GM12878 (cell line): ENCODE measurements at regions not wholly inside any gene's neighbourhood (a gene's known extent, or its start where the extent isn't known, plus 50 kb on each side); places are given as distances from the start of the nearest gene placed in this dataset.

Experiments used
- ATAC-seq: fragments of 200-7000 bp; cut with Tn5 transposase; 3 replicates; pipeline ENCODE4 v1.9.1; 2020; ENCODE audit warnings: mild to moderate bottlenecking, moderate library complexity
- BruUV-seq: library from RNA; stranded (reverse); fragments of 400-500 nt; replicated peaks from 2 replicates; lab custom pipeline; 2021; lab: Mats Ljungman, UMichigan
- CTCF ChIA-PET: fragments of 300-600 bp; sonication (Branson Sonifier 250); formaldehyde crosslinking; extraction: SDS; loops from one replicate; lab custom pipeline; 2021; ENCODE audit warnings: inconsistent platforms; lab: Yijun Ruan, JAX
- POLR2A ChIA-PET: fragments of 350-600 bp; formaldehyde crosslinking; extraction: SDS; loops from one replicate; lab custom pipeline; 2021; ENCODE audit warnings: inconsistent platforms; lab: Charles Lee
- RAD21 ChIA-PET: fragments of 300-600 bp; sonication (Branson Sonifier 250); formaldehyde crosslinking; loops from one replicate; lab custom pipeline; 2023; ENCODE audit warnings: antibody characterized with exemption; ENCODE audit not compliant: unreplicated experiment; lab: Charles Lee
- SMC1A ChIA-PET: fragments of 300-600 bp; sonication (Branson Sonifier 250); formaldehyde crosslinking; loops from one replicate; lab custom pipeline; 2023; ENCODE audit not compliant: unreplicated experiment, uncharacterized antibody; lab: Charles Lee
- DNase-seq: peaks from one replicate; pipeline ENCODE4 v3.0.0-alpha.2; 2011; ENCODE audit warnings: low read depth, low spot score
- FAIRE-seq: peaks from 3 replicates; lab custom pipeline; 2011; peaks lifted over from hg19 to GRCh38; lab: Jason Lieb, UNC
- H2AFZ ChIP-seq: 2 replicates; pipeline ENCODE4 v1.6.0; 2011; ENCODE audit warnings: low read depth, low read length, control low read depth; ENCODE audit not compliant: control insufficient read depth
- H3K27ac ChIP-seq: 2 replicates; pipeline ENCODE4 v1.5.1; 2011; ENCODE audit warnings: control low read depth; ENCODE audit not compliant: control insufficient read depth, insufficient read depth
- H3K27me3 ChIP-seq, 2 experiments: replicated peaks in 1 of 2; 2 replicates each; pipeline versions ENCODE4 v1.6.0 to v1.6.1; 2011; ENCODE audit warnings: low read length in 1 of 2; ENCODE audit not compliant: control insufficient read depth in 2 of 2, insufficient read depth in 2 of 2
- H3K36me3 ChIP-seq, 2 experiments: 2 replicates each; pipeline ENCODE4 v1.5.1; 2011; ENCODE audit warnings: low read length in 1 of 2; ENCODE audit not compliant: control insufficient read depth in 2 of 2, insufficient read depth in 2 of 2
- H3K4me1 ChIP-seq: 2 replicates; pipeline ENCODE4 v1.6.1; 2011; ENCODE audit warnings: mild to moderate bottlenecking, low read length, moderate library complexity, mixed read lengths; ENCODE audit not compliant: control insufficient read depth, insufficient read depth
- H3K4me2 ChIP-seq: 2 replicates; pipeline ENCODE4 v1.6.0; 2011; ENCODE audit warnings: control low read depth; ENCODE audit not compliant: control insufficient read depth, insufficient read depth
- H3K4me3 ChIP-seq: fragments of 200-600 bp; sonication (generic); 2 replicates; pipeline ENCODE4 v1.5.1; 2016
- H3K79me2 ChIP-seq: 2 replicates; pipeline ENCODE4 v1.6.0; 2011; ENCODE audit warnings: low read length; ENCODE audit not compliant: control insufficient read depth, insufficient read depth
- H3K9ac ChIP-seq: 2 replicates; pipeline ENCODE4 v1.8.0; 2011; ENCODE audit warnings: low read length, control low read depth, mixed read lengths; ENCODE audit not compliant: control insufficient read depth, insufficient read depth
- H3K9me3 ChIP-seq: replicated peaks from 3 replicates; pipeline ENCODE4 v1.5.1; 2011; ENCODE audit warnings: mild to moderate bottlenecking, low read length; ENCODE audit not compliant: control insufficient read depth, insufficient read depth
- H4K20me1 ChIP-seq: 2 replicates; pipeline ENCODE4 v1.6.0; 2011; ENCODE audit not compliant: control insufficient read depth, insufficient read depth
- ASH2L ChIP-seq: fragments of 300-600, 200-600 bp; sonication (generic); IDR thresholded peaks from 2 replicates; pipeline ENCODE4 v1.6.1; 2017; ENCODE audit warnings: low read depth, mild to moderate bottlenecking, borderline replicate concordance
- CREB1 ChIP-seq: IDR thresholded peaks from 2 replicates; pipeline ENCODE4 v1.6.1; 2012; ENCODE audit warnings: low read depth, mild to moderate bottlenecking, inconsistent platforms
- CUX1 ChIP-seq: IDR thresholded peaks from 2 replicates; pipeline ENCODE4 v1.6.1; 2012; ENCODE audit warnings: improper control_type of control experiment, low read depth, low read length; ENCODE audit not compliant: insufficient replicate concordance
- E2F4 ChIP-seq: IDR thresholded peaks from 2 replicates; pipeline ENCODE4 v1.6.1; 2012; ENCODE audit warnings: low read depth, low read length, improper control_type of control experiment
- GABPA ChIP-seq: IDR thresholded peaks from 2 replicates; pipeline ENCODE4 v1.6.1; 2014; ENCODE audit warnings: antibody characterized with exemption, low read depth, mild to moderate bottlenecking, inconsistent platforms
- HDAC6 ChIP-seq: fragments of 200-600 bp; sonication (generic); IDR thresholded peaks from one replicate; pipeline ENCODE4 v1.8.0; 2017; ENCODE audit warnings: antibody characterized with exemption; ENCODE audit not compliant: unreplicated experiment
- IKZF2 ChIP-seq, 2 experiments: fragments of 450-650 bp; IDR thresholded peaks; 2 replicates each; pipeline ENCODE4 v1.6.1; 2017; ENCODE audit warnings: mild to moderate bottlenecking in 2 of 2, moderate library complexity in 2 of 2
- JUNB ChIP-seq: IDR thresholded peaks from 2 replicates; pipeline ENCODE4 v1.6.1; 2016; ENCODE audit warnings: antibody characterized with exemption, mild to moderate bottlenecking
- NFYB ChIP-seq: IDR thresholded peaks from 2 replicates; pipeline ENCODE4 v1.6.1; 2011; ENCODE audit warnings: low read depth, mild to moderate bottlenecking, low read length, improper control_type of control experiment, moderate library complexity; ENCODE audit not compliant: insufficient read depth
- POLR2AphosphoS2 ChIP-seq: IDR thresholded peaks from 2 replicates; pipeline ENCODE4 v1.6.1; 2011; ENCODE audit warnings: low read depth, mild to moderate bottlenecking, low read length, improper control_type of control experiment, moderate library complexity
- SKIL ChIP-seq: fragments of 450-650 bp; IDR thresholded peaks from 2 replicates; pipeline ENCODE4 v1.6.1; 2017; ENCODE audit warnings: mild to moderate bottlenecking, low read depth, inconsistent platforms; ENCODE audit not compliant: poor library complexity, severe bottlenecking
- YBX1 ChIP-seq: fragments of 450-650 bp; IDR thresholded peaks from 2 replicates; pipeline ENCODE4 v1.6.1; 2016; ENCODE audit warnings: antibody characterized with exemption
- ZNF622 ChIP-seq: fragments of 450-650 bp; IDR thresholded peaks from 2 replicates; pipeline ENCODE4 v1.6.1; 2017; ENCODE audit warnings: mild to moderate bottlenecking, inconsistent platforms
- WGBS: methylation state at CpG from one replicate; pipeline ENCODE4 v1.1.6; 2016; ENCODE audit warnings: low lambda C conversion rate; ENCODE audit not compliant: insufficient replicate concordance, insufficient coverage; ENCODE audit errors: missing lambda C conversion rate; 5-methylcytosine and 5-hydroxymethylcytosine counted together
- in situ Hi-C: fragments of 300-500 bp; cut with MboI; formaldehyde crosslinking; loops from 9 replicates; pipeline ENCODE4 v1.14.3; 2018; ENCODE audit warnings: mixed read lengths
- intact Hi-C: fragments of 100-400 bp; cut with micrococcal nuclease; formaldehyde crosslinking; loops from one replicate; pipeline ENCODE4 v1.14.2; 2022; ENCODE audit not compliant: unreplicated experiment

DNA sequence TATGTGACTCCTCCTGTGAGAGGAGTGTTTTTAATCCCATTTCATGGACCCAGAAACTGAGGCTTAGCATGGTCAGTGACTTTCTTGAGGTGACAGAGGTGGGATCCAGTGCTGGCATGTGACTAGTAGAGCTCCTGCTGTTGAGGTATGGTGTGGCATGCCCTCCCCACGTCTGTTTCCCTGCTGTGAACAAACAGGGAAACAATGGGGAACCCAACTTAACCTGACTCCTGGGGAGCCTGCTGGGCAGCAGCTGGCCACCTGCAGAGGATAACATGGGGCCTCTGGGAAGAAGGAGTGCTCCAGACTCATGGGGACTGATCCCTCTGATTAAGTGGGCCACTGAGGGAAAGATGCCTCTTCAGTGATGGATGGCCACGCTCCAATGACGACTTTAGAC is 114.0 kb downstream of the BEGAIN start (continued):
- TF ChIP-seq IKZF2 (IDR thresholded peaks at IDR 0.05) (no peak), ASH2L (no peak), NFYB (no peak), YBX1 (no peak), CREB1 (no peak), CUX1 (no peak)

DNA sequence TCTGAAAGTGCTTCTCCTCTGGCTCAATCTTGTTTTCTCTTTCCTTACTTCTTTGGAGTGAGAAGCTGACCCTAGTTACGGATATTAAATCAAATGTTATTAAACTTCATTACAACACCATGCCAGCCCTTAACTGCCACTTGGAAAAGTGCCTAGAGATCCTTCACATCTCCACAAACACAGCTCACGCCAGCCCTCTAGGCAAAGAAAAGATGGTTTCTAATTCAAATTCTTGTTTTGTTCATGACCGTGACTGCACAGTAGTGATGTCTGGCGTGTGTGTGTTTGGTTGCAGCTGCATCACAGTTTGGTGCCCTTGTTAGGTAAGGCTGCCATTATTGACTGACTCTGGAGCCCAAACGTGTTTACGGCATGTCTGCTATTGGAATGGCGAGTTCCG is 113.0 kb downstream of the BEGAIN start:
- ChIA-PET POLR2A (no interaction called here), CTCF (no interaction called here), RAD21 (no interaction called here), SMC1A (no interaction called here)
- H3K9me3 ChIP-seq, result no peaks in the 10 kb centered on the region
- TF ChIP-seq CREB1, result no peak
- TF ChIP-seq ZNF622, result no peak
- no peak for TF ChIP-seq E2F4
- no peak for TF ChIP-seq HDAC6
- TF ChIP-seq SKIL, result no peak
- TF ChIP-seq POLR2AphosphoS2, result no peak
- TF ChIP-seq JUNB, result no peak
- TF ChIP-seq GABPA, result no peak
- no peak overlapping the region for H3K9ac ChIP-seq
- no peak overlapping the region for H3K4me2 ChIP-seq
- H3K36me3 ChIP-seq, result no peaks in the 10 kb centered on the region
- H3K27ac ChIP-seq, result no peak overlapping the region
- 63% methylated on average over 8 of the region's 8 CpGs for WGBS
- no peak for FAIRE-seq
- no TSS peak for BruUV-seq
- H3K27me3 ChIP-seq, result no peaks in the 10 kb centered on the region
- ATAC-seq, result no peak
- no peak overlapping the region for H2AFZ ChIP-seq
- in situ Hi-C loops (no loop called here), intact Hi-C loops (no loop called here)
- no peak for DNase-seq
- no peaks in the 10 kb centered on the region for H4K20me1 ChIP-seq
- no peak overlapping the region for H3K4me3 ChIP-seq
- H3K4me1 ChIP-seq, result no peaks in the 10 kb centered on the region
- H3K79me2 ChIP-seq, result no peaks in the 10 kb centered on the region
